Activated CD8-positive, alpha-beta memory T cell treated with anti-CD3 and anti-CD28 coated beads for 24 hours (primary cell): ENCODE measurements at regions not wholly inside any gene's neighbourhood (a gene's known extent, or its start where the extent isn't known, plus 50 kb on each side); places are given as distances from the start of the nearest gene placed in this dataset.

Source experiments
- DNase-seq: peaks from one replicate; pipeline ENCODE4 v3.0.0-alpha.2; 2020

- DNase-seq = no peak
Measured at GRCh38 chr21:41671212-41671762, 95.6 kb downstream of the RIPK4 start.

GRCh38 chr21:41670056-41670805, 96.6 kb downstream of the RIPK4 start:
- DNase-seq = no peak

- DNase-seq = no peak
Measured at GRCh38 chr21:41669533-41669830, 97.4 kb downstream of the RIPK4 start.

GRCh38 chr21:41668686-41669532, 97.9 kb downstream of the RIPK4 start:
- no peak for DNase-seq

- no peak for DNase-seq
Measured at GRCh38 chr21:41668051-41668541, 98.8 kb downstream of the RIPK4 start.

- DNase-seq = no peak
Measured at GRCh38 chr21:41667136-41667535, 99.7 kb downstream of the RIPK4 start.

- DNase-seq = no peak
Measured at GRCh38 chr21:41666641-41667081, 100.2 kb downstream of the RIPK4 start.

- DNase-seq = no peak
Measured at GRCh38 chr21:41665766-41666595, 100.9 kb downstream of the RIPK4 start.

GRCh38 chr21:41664881-41665765, 101.7 kb downstream of the RIPK4 start:
- DNase-seq = no peak

GRCh38 chr21:41663805-41664788, 102.8 kb downstream of the RIPK4 start:
- DNase-seq = no peak

- no peak for DNase-seq
Measured at GRCh38 chr21:41662761-41663160, 104.1 kb downstream of the RIPK4 start.

- DNase-seq = no peak
Measured at GRCh38 chr21:41662161-41662560, 104.7 kb downstream of the RIPK4 start.

- no peak for DNase-seq
Measured at GRCh38 chr21:41660748-41661147, 106.1 kb downstream of the RIPK4 start.

- no peak for DNase-seq
Measured at GRCh38 chr21:41659791-41660560, 106.9 kb downstream of the RIPK4 start.

GRCh38 chr21:41656946-41657525, 109.8 kb downstream of the RIPK4 start:
- no peak for DNase-seq

- DNase-seq = no peak
Measured at GRCh38 chr21:41655259-41655658, 111.6 kb downstream of the RIPK4 start.

GRCh38 chr21:41653954-41654491, 112.8 kb downstream of the RIPK4 start:
- no peak for DNase-seq

GRCh38 chr21:41653243-41653953, 113.5 kb downstream of the RIPK4 start:
- DNase-seq = no peak
